Gastrocnemius medialis (tissue), 4 donors: ENCODE measurements at regions not wholly inside any gene's neighbourhood (a gene's known extent, or its start where the extent isn't known, plus 50 kb on each side); places are given as distances from the start of the nearest gene placed in this dataset.

Source experiments
- POLR2A ChIP-seq, 2 donors: fragments of 450-650 bp; IDR thresholded peaks; one replicate each; pipeline ENCODE4 v1.6.1; 2017; ENCODE audit warnings: antibody characterized with exemption in 2 of 2, mild to moderate bottlenecking in 2 of 2, moderate library complexity in 2 of 2
- TF ChIP-seq, protein P1 (sequence below), 5 experiments: fragments of 450-650 bp in 3 of 5; fragments of 200-600 bp in 2 of 5; sonication (generic) in 2 of 5; IDR thresholded peaks in 4 of 5; conservative IDR thresholded peaks in 1 of 5; 1 replicate in 4 of 5; 2 replicates in 1 of 5; pipeline ENCODE4 v1.5.1; 2016 to 2019; ENCODE audit warnings: antibody characterized with exemption in 5 of 5, mild to moderate bottlenecking in 3 of 5, moderate library complexity in 3 of 5

GRCh38 chr5:20276959-20277263 lies 288.9 kb upstream of the CDH18 start:
- TF ChIP-seq, protein P1, sequence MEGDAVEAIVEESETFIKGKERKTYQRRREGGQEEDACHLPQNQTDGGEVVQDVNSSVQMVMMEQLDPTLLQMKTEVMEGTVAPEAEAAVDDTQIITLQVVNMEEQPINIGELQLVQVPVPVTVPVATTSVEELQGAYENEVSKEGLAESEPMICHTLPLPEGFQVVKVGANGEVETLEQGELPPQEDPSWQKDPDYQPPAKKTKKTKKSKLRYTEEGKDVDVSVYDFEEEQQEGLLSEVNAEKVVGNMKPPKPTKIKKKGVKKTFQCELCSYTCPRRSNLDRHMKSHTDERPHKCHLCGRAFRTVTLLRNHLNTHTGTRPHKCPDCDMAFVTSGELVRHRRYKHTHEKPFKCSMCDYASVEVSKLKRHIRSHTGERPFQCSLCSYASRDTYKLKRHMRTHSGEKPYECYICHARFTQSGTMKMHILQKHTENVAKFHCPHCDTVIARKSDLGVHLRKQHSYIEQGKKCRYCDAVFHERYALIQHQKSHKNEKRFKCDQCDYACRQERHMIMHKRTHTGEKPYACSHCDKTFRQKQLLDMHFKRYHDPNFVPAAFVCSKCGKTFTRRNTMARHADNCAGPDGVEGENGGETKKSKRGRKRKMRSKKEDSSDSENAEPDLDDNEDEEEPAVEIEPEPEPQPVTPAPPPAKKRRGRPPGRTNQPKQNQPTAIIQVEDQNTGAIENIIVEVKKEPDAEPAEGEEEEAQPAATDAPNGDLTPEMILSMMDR (IDR thresholded peaks at IDR 0.05 in 4 of 5, conservative IDR thresholded peaks at IDR 0.05 in 1 of 5) = no peak
- TF ChIP-seq POLR2A (IDR thresholded peaks at IDR 0.05) = no peak
